ENCODE measurements at regions not wholly inside any gene's neighbourhood (a gene's known extent, or its start where the extent isn't known, plus 50 kb on each side); places are given as distances from the start of the nearest gene placed in this dataset.

DNA sequence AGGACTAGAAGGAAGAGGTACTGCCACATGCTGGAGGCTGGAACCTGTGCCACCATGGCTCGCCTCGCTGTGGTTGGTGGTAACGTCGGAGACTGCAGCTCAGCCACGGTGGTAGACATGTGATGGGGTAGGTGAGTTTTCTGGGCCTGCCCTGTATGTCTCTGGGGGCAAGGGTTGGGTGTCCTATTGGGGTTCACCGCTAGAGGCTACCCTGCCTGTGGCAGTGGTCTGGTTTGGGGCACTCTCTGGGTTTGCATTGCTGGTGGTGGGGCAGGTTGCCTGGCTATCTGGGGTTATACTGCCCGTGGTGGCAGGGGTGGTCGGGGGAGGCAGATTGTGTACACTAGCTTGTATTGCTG, 79.3 kb upstream of the KCNJ18 start:
- DNase-seq (ENCODE audit: low read depth in 1 of 2, low spot score in 2 of 2) (no peak), FAIRE-seq (no peak)
- no peak overlapping the region for H2BK5ac ChIP-seq (ENCODE audit: low read depth, low read length)
- TF ChIP-seq, protein P1, sequence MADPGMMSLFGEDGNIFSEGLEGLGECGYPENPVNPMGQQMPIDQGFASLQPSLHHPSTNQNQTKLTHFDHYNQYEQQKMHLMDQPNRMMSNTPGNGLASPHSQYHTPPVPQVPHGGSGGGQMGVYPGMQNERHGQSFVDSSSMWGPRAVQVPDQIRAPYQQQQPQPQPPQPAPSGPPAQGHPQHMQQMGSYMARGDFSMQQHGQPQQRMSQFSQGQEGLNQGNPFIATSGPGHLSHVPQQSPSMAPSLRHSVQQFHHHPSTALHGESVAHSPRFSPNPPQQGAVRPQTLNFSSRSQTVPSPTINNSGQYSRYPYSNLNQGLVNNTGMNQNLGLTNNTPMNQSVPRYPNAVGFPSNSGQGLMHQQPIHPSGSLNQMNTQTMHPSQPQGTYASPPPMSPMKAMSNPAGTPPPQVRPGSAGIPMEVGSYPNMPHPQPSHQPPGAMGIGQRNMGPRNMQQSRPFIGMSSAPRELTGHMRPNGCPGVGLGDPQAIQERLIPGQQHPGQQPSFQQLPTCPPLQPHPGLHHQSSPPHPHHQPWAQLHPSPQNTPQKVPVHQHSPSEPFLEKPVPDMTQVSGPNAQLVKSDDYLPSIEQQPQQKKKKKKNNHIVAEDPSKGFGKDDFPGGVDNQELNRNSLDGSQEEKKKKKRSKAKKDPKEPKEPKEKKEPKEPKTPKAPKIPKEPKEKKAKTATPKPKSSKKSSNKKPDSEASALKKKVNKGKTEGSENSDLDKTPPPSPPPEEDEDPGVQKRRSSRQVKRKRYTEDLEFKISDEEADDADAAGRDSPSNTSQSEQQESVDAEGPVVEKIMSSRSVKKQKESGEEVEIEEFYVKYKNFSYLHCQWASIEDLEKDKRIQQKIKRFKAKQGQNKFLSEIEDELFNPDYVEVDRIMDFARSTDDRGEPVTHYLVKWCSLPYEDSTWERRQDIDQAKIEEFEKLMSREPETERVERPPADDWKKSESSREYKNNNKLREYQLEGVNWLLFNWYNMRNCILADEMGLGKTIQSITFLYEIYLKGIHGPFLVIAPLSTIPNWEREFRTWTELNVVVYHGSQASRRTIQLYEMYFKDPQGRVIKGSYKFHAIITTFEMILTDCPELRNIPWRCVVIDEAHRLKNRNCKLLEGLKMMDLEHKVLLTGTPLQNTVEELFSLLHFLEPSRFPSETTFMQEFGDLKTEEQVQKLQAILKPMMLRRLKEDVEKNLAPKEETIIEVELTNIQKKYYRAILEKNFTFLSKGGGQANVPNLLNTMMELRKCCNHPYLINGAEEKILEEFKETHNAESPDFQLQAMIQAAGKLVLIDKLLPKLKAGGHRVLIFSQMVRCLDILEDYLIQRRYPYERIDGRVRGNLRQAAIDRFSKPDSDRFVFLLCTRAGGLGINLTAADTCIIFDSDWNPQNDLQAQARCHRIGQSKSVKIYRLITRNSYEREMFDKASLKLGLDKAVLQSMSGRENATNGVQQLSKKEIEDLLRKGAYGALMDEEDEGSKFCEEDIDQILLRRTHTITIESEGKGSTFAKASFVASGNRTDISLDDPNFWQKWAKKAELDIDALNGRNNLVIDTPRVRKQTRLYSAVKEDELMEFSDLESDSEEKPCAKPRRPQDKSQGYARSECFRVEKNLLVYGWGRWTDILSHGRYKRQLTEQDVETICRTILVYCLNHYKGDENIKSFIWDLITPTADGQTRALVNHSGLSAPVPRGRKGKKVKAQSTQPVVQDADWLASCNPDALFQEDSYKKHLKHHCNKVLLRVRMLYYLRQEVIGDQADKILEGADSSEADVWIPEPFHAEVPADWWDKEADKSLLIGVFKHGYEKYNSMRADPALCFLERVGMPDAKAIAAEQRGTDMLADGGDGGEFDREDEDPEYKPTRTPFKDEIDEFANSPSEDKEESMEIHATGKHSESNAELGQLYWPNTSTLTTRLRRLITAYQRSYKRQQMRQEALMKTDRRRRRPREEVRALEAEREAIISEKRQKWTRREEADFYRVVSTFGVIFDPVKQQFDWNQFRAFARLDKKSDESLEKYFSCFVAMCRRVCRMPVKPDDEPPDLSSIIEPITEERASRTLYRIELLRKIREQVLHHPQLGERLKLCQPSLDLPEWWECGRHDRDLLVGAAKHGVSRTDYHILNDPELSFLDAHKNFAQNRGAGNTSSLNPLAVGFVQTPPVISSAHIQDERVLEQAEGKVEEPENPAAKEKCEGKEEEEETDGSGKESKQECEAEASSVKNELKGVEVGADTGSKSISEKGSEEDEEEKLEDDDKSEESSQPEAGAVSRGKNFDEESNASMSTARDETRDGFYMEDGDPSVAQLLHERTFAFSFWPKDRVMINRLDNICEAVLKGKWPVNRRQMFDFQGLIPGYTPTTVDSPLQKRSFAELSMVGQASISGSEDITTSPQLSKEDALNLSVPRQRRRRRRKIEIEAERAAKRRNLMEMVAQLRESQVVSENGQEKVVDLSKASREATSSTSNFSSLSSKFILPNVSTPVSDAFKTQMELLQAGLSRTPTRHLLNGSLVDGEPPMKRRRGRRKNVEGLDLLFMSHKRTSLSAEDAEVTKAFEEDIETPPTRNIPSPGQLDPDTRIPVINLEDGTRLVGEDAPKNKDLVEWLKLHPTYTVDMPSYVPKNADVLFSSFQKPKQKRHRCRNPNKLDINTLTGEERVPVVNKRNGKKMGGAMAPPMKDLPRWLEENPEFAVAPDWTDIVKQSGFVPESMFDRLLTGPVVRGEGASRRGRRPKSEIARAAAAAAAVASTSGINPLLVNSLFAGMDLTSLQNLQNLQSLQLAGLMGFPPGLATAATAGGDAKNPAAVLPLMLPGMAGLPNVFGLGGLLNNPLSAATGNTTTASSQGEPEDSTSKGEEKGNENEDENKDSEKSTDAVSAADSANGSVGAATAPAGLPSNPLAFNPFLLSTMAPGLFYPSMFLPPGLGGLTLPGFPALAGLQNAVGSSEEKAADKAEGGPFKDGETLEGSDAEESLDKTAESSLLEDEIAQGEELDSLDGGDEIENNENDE (IDR thresholded peaks at IDR 0.05; ENCODE audit: insufficient replicate concordance, low read length), result no peak

More for the DNA sequence above, 79.3 kb upstream of the KCNJ18 start:
- H3K56ac ChIP-seq (replicated peaks; ENCODE audit: insufficient read length, low read depth, low read length), result no peak overlapping the region
- no peak overlapping the region for H4K8ac ChIP-seq (ENCODE audit: extremely low read depth, insufficient read depth, low read length)
- no peaks in the 10 kb centered on the region for H3K36me3 ChIP-seq (ENCODE audit: control insufficient read depth in 2 of 4, insufficient read depth in 4 of 4, low read length in 3 of 4)
- no peak overlapping the region for H3K4ac ChIP-seq (replicated peaks; ENCODE audit: insufficient read length, low read depth, low read length)
- no peaks in the 10 kb centered on the region for H3K4me1 ChIP-seq (replicated peaks in 1 of 4; ENCODE audit: control insufficient read depth in 3 of 4, insufficient read depth in 4 of 4, low read length in 3 of 4)
- ChIA-PET CTCF (ENCODE audit: partially characterized antibody) (no interaction called here), POLR2A (ENCODE audit: partially characterized antibody) (no interaction called here)
- no peak overlapping the region for H4K5ac ChIP-seq (ENCODE audit: insufficient read length, low read depth, low read length)
- H2BK15ac ChIP-seq (ENCODE audit: low read length), result no peak overlapping the region
- H2BK12ac ChIP-seq (ENCODE audit: low read depth, low read length), result no peak overlapping the region
- no peak overlapping the region for H4K91ac ChIP-seq (replicated peaks; ENCODE audit: insufficient read length, low read length)
- H3K27me3 ChIP-seq (replicated peaks in 1 of 4; ENCODE audit: control insufficient read depth in 3 of 4, extremely low read depth in 1 of 4, insufficient read depth in 3 of 4, low read length in 3 of 4), result no peaks in the 10 kb centered on the region
- no peak overlapping the region for H2BK120ac ChIP-seq (replicated peaks; ENCODE audit: low read depth, low read length)
- no peak overlapping the region for H3K18ac ChIP-seq (ENCODE audit: extremely low read depth, low read length)
- no peaks in the 10 kb centered on the region for H3K79me2 ChIP-seq (ENCODE audit: control insufficient read depth in 1 of 2, insufficient read depth in 2 of 2, low read length in 2 of 2)
- peaks cover 9 to 36% of the 10 kb centered on the region in 2 experiments for H3K9me3 ChIP-seq (ENCODE audit: insufficient read depth in 2 of 2, low read depth in 1 of 2, low read length in 1 of 2)
- H4K20me1 ChIP-seq (replicated peaks in 1 of 2; ENCODE audit: control insufficient read depth in 1 of 2, insufficient read depth in 2 of 2, low read length in 2 of 2), result no peaks in the 10 kb centered on the region
- no peaks in the 10 kb centered on the region for H3K23me2 ChIP-seq (ENCODE audit: low read depth, low read length)
- no peak overlapping the region for H2AFZ ChIP-seq (ENCODE audit: low read length)
- no peaks in the 10 kb centered on the region for H3K79me1 ChIP-seq (ENCODE audit: low read depth, low read length)
- H3K4me3 ChIP-seq (ENCODE audit: extremely low read depth in 1 of 4, insufficient read depth in 2 of 4, low read depth in 3 of 4, low read length in 4 of 4), result no peak overlapping the region
- no peak overlapping the region for H2BK20ac ChIP-seq (ENCODE audit: low read length)
- no peak overlapping the region for H3K23ac ChIP-seq (ENCODE audit: insufficient read length)
- no peak overlapping the region for H3K27ac ChIP-seq (ENCODE audit: low read depth, low read length)
- H3K9ac ChIP-seq (replicated peaks in 1 of 4; ENCODE audit: extremely low read depth in 1 of 4, low read depth in 3 of 4, low read length in 3 of 4), result no peak overlapping the region
- no peak overlapping the region for H2AK5ac ChIP-seq (ENCODE audit: low read depth, low read length)
- no peak overlapping the region for H3K14ac ChIP-seq (ENCODE audit: insufficient read length)
- WGBS, 2 experiments (ENCODE audit: extremely low coverage in 1 of 2, insufficient coverage in 1 of 2, insufficient read length in 1 of 2, insufficient replicate concordance in 2 of 2, low coverage in 1 of 2, low lambda C conversion rate in 2 of 2, missing lambda C conversion rate in 1 of 2), result 84% methylated on average over 8 of the region's 8 CpGs; no CpG with 5 or more reads in 1 of the 2 experiments
- no peak overlapping the region for H3K4me2 ChIP-seq (ENCODE audit: insufficient read depth in 1 of 2, low read depth in 2 of 2, low read length in 2 of 2)
